K562 (cell line): ENCODE measurements at regions not wholly inside any gene's neighbourhood (a gene's known extent, or its start where the extent isn't known, plus 50 kb on each side); places are given as distances from the start of the nearest gene placed in this dataset.

Experiments
- ATAC-seq: fragments of 200-7000 bp; cut with Tn5 transposase; 3 replicates; pipeline ENCODE4 v1.9.1; 2020; ENCODE audit warnings: moderate library complexity
- BruUV-seq: library from RNA; stranded (reverse); fragments of 400-500 nt; replicated peaks from 2 replicates; lab custom pipeline; 2021; lab: Mats Ljungman, UMichigan
- CTCF ChIA-PET: fragments of 300-600 bp; formaldehyde crosslinking; extraction: SDS; loops from one replicate; lab custom pipeline; 2021; ENCODE audit warnings: low intra/inter-chr PET ratio; lab: Yijun Ruan, JAX
- POLR2A ChIA-PET: fragments of 300-600, 350-650 bp; sonication (Branson Sonifier 250); formaldehyde crosslinking; extraction: SDS; loops from one replicate; lab custom pipeline; 2021; ENCODE audit warnings: antibody characterized with exemption, inconsistent platforms; lab: Yijun Ruan, JAX
- DNase-seq, 4 experiments: peaks; one replicate each; pipeline versions ENCODE4 v3.0.0 to v3.0.0-alpha.2; 2011 to 2018; ENCODE audit warnings: low spot score in 3 of 4, mixed read lengths in 3 of 4; ENCODE audit errors: extremely low read depth in 1 of 4
- FAIRE-seq: peaks from 2 replicates; lab custom pipeline; 2011; peaks lifted over from hg19 to GRCh38; lab: Jason Lieb, UNC
- H2AFZ ChIP-seq: 2 replicates; pipeline ENCODE4 v1.6.0; 2011; ENCODE audit warnings: low read depth, low read length, control low read depth, inconsistent platforms
- H3K27ac ChIP-seq: fragments of 200-600 bp; 3 replicates; pipeline ENCODE4 v1.8.0; 2011; ENCODE audit warnings: low read depth, mild to moderate bottlenecking, control low read depth, inconsistent platforms, low read length, moderate library complexity, mixed read lengths; ENCODE audit errors: extremely low read depth
- H3K27me3 ChIP-seq, 2 experiments: fragments of 300-600 bp in 1 of 2; 2 replicates in 1 of 2; 3 replicates in 1 of 2; pipeline versions ENCODE4 v1.6.0 to v1.8.0; 2011; ENCODE audit warnings: inconsistent platforms in 2 of 2, low read length in 2 of 2, mild to moderate bottlenecking in 1 of 2, mixed read lengths in 1 of 2, moderate library complexity in 1 of 2; ENCODE audit not compliant: control insufficient read depth in 2 of 2, insufficient read depth in 2 of 2
- H3K36me3 ChIP-seq: fragments of 300-600 bp; 3 replicates; pipeline ENCODE4 v1.8.0; 2011; ENCODE audit warnings: mild to moderate bottlenecking, low read length, inconsistent platforms; ENCODE audit not compliant: control insufficient read depth, insufficient read depth
- H3K4me1 ChIP-seq, 2 experiments: fragments of 200-600 bp in 1 of 2; replicated peaks in 1 of 2; 2 replicates in 1 of 2; 3 replicates in 1 of 2; pipeline versions ENCODE4 v1.5.1 to v1.8.0; 2011; ENCODE audit warnings: inconsistent platforms in 2 of 2, low read length in 2 of 2, mild to moderate bottlenecking in 1 of 2, mixed read lengths in 1 of 2, moderate library complexity in 1 of 2; ENCODE audit not compliant: control insufficient read depth in 2 of 2, insufficient read depth in 2 of 2
- H3K4me2 ChIP-seq: 2 replicates; pipeline ENCODE4 v1.6.1; 2011; ENCODE audit warnings: low read length, control low read depth, inconsistent platforms, mixed read lengths; ENCODE audit not compliant: insufficient read depth
- H3K4me3 ChIP-seq: fragments of 200-600 bp; sonication (generic), shearing (Covaris generic); 2 replicates; pipeline ENCODE4 v1.5.1; 2016; ENCODE audit warnings: control low read depth, inconsistent platforms
- H3K79me2 ChIP-seq: fragments of 200-600 bp; 3 replicates; pipeline ENCODE4 v1.8.0; 2011; ENCODE audit warnings: low read length, inconsistent platforms; ENCODE audit not compliant: control insufficient read depth, insufficient read depth
- H3K9ac ChIP-seq, 2 experiments: 2 replicates each; pipeline versions ENCODE4 v1.6.0 to v1.6.1; 2011; ENCODE audit warnings: low read depth in 2 of 2, low read length in 2 of 2, control low read depth in 1 of 2, inconsistent platforms in 1 of 2, mild to moderate bottlenecking in 1 of 2, mixed read lengths in 1 of 2; ENCODE audit not compliant: insufficient read depth in 1 of 2
- H3K9me1 ChIP-seq: one replicate; pipeline ENCODE4 v1.6.0; 2011; ENCODE audit warnings: inconsistent platforms, mild to moderate bottlenecking, low read length, moderate library complexity; ENCODE audit not compliant: control insufficient read depth, insufficient read depth
- H3K9me3 ChIP-seq: replicated peaks from 2 replicates; pipeline ENCODE4 v1.5.1; 2011; ENCODE audit warnings: low read depth, low read length, inconsistent platforms; ENCODE audit not compliant: control insufficient read depth, insufficient read depth
- H4K20me1 ChIP-seq: replicated peaks from 2 replicates; pipeline ENCODE4 v1.6.1; 2011; ENCODE audit warnings: low read length, inconsistent platforms, mixed read lengths; ENCODE audit not compliant: control insufficient read depth, insufficient read depth
- CHD4 ChIP-seq: fragments of 200-600 bp; sonication (generic); IDR thresholded peaks from 3 replicates; pipeline ENCODE4 v1.6.1; 2012; ENCODE audit warnings: low read depth, mild to moderate bottlenecking, mixed read lengths, low read length, inconsistent platforms; ENCODE audit not compliant: insufficient read depth, insufficient replicate concordance, poor library complexity, severe bottlenecking
- CHD7 ChIP-seq: fragments of 200-600 bp; sonication (generic); IDR thresholded peaks from one replicate; pipeline ENCODE4 v1.6.1; 2012; ENCODE audit warnings: mild to moderate bottlenecking, low read depth, low read length, inconsistent platforms
- DACH1 ChIP-seq: fragments of 450-650 bp; IDR thresholded peaks from 2 replicates; pipeline ENCODE4 v1.6.1; 2018; ENCODE audit not compliant: partially characterized antibody
- IRF9 ChIP-seq: fragments of 450-650 bp; IDR thresholded peaks from 2 replicates; pipeline ENCODE4 v1.6.1; 2016; ENCODE audit warnings: missing biosample characterization, missing genetic modification characterization
- NFE2 ChIP-seq: IDR thresholded peaks from 2 replicates; pipeline ENCODE4 v1.6.1; 2014; ENCODE audit warnings: antibody characterized with exemption, low read depth
- SP2 ChIP-seq: IDR thresholded peaks from 2 replicates; pipeline ENCODE4 v1.6.1; 2011; ENCODE audit warnings: mild to moderate bottlenecking, low read depth, low read length, moderate library complexity; ENCODE audit not compliant: poor library complexity, severe bottlenecking; ENCODE audit errors: extremely low read depth
- TARDBP ChIP-seq: fragments of 450-650 bp; IDR thresholded peaks from 2 replicates; pipeline ENCODE4 v1.6.1; 2016
- ZNF175 ChIP-seq: fragments of 200-800 bp; sonication (Bioruptor generic); IDR thresholded peaks from 2 replicates; pipeline ENCODE4 v1.6.1; 2016; ENCODE audit warnings: low read depth, mild to moderate bottlenecking, missing genetic modification characterization, missing compliant biosample characterization
- WGBS: fragments of 100-300 bp; shearing (Covaris generic); methylation state at CpG from one replicate; pipeline ENCODE4 v1.1.6; 2016; ENCODE audit warnings: low coverage, mixed read lengths; ENCODE audit not compliant: insufficient coverage; ENCODE audit errors: missing lambda C conversion rate; 5-methylcytosine and 5-hydroxymethylcytosine counted together
- in situ Hi-C: fragments of 300-500 bp; cut with MboI; formaldehyde crosslinking; loops from 4 replicates; pipeline ENCODE4 v1.15.0; 2018; ENCODE audit warnings: inconsistent platforms, mixed read lengths
- intact Hi-C: fragments of 100-400 bp; cut with micrococcal nuclease; formaldehyde crosslinking; loops from 2 replicates; pipeline ENCODE4 v1.14.2; 2022

- in situ Hi-C loops, result loop anchor here (25.0 kb wide), 1 partner anchor 1062 kb away; no protein-coding TSS in a partner anchor
- Histone ChIP-seq H3K4me1 (no peaks in the 10 kb centered on the region), H4K20me1 (no peaks in the 10 kb centered on the region), H3K9me3 (no peaks in the 10 kb centered on the region), H3K36me3 (no peaks in the 10 kb centered on the region), H3K4me2 (no peak overlapping the region), H3K9me1 (no peaks in the 10 kb centered on the region), H3K27ac (no peak overlapping the region), H3K4me3 (no peak overlapping the region), H2AFZ (no peak overlapping the region), H3K79me2 (no peaks in the 10 kb centered on the region), H3K27me3 (peaks cover 5 to 26% of the 10 kb centered on the region in 2 experiments; a peak in 4 of 5 replicates), H3K9ac (no peak overlapping the region)
- 1% methylated on average over 8 of the region's 10 CpGs for WGBS
- intact Hi-C loops, result loop anchor here (5.0 to 10.0 kb wide), 2 partner anchors 767 to 1079 kb away; no protein-coding TSS in a partner anchor
- FAIRE-seq, result no peak
- ChIA-PET POLR2A (no interaction called here), CTCF (no interaction called here)
- no peak for DNase-seq
- BruUV-seq, result no TSS peak
- no peak for ATAC-seq
- TF ChIP-seq DACH1, result no peak
- TF ChIP-seq SP2, result no peak
- no peak for TF ChIP-seq NFE2
- TF ChIP-seq CHD7, result no peak
- TF ChIP-seq TARDBP, result no peak
- no peak for TF ChIP-seq CHD4
- TF ChIP-seq ZNF175 (CRISPR knock-in tag), result no peak
- TF ChIP-seq IRF9 (tag), result no peak
Observed at GRCh38 chr10:30725661-30726060, 96.1 kb upstream of the LYZL2 start.
